IMR-90 (cell line): ENCODE measurements at regions not wholly inside any gene's neighbourhood (a gene's known extent, or its start where the extent isn't known, plus 50 kb on each side); places are given as distances from the start of the nearest gene placed in this dataset.

Experiments
- CTCF ChIP-seq: conservative IDR thresholded peaks from 2 replicates; pipeline ENCODE4 v1.5.1; 2012; ENCODE audit warnings: mild to moderate bottlenecking, low read depth, low read length, improper control_type of control experiment
- MAFK ChIP-seq: IDR thresholded peaks from 2 replicates; pipeline ENCODE4 v1.6.1; 2012; ENCODE audit warnings: low read depth, low read length, improper control_type of control experiment
- MAZ ChIP-seq: IDR thresholded peaks from 2 replicates; pipeline ENCODE4 v1.6.1; 2012; ENCODE audit warnings: low read depth, mild to moderate bottlenecking, low read length, improper control_type of control experiment, moderate library complexity, borderline replicate concordance
- POLR2A ChIP-seq: IDR thresholded peaks from 2 replicates; pipeline ENCODE4 v1.6.1; 2012; ENCODE audit warnings: mild to moderate bottlenecking, low read depth, low read length
- RAD21 ChIP-seq: IDR thresholded peaks from 2 replicates; pipeline ENCODE4 v1.6.1; 2012; ENCODE audit warnings: low read length, improper control_type of control experiment
- RCOR1 ChIP-seq: IDR thresholded peaks from 2 replicates; pipeline ENCODE4 v1.6.1; 2012; ENCODE audit warnings: mild to moderate bottlenecking, low read length, improper control_type of control experiment; ENCODE audit not compliant: insufficient replicate concordance
- RFX5 ChIP-seq: IDR thresholded peaks from 2 replicates; pipeline ENCODE4 v1.8.0; 2012; ENCODE audit warnings: low read depth, mild to moderate bottlenecking, low read length, moderate library complexity
- SMC3 ChIP-seq: fragments of 150-350 bp; IDR thresholded peaks from 2 replicates; pipeline ENCODE4 v1.6.1; 2016; ENCODE audit warnings: low read depth, mild to moderate bottlenecking, antibody characterized with exemption, low read length, moderate library complexity
- USF2 ChIP-seq: fragments of 150-350 bp; IDR thresholded peaks from 2 replicates; pipeline ENCODE4 v1.6.1; 2017; ENCODE audit warnings: mild to moderate bottlenecking, antibody characterized with exemption, low read length, low read depth

DNA sequence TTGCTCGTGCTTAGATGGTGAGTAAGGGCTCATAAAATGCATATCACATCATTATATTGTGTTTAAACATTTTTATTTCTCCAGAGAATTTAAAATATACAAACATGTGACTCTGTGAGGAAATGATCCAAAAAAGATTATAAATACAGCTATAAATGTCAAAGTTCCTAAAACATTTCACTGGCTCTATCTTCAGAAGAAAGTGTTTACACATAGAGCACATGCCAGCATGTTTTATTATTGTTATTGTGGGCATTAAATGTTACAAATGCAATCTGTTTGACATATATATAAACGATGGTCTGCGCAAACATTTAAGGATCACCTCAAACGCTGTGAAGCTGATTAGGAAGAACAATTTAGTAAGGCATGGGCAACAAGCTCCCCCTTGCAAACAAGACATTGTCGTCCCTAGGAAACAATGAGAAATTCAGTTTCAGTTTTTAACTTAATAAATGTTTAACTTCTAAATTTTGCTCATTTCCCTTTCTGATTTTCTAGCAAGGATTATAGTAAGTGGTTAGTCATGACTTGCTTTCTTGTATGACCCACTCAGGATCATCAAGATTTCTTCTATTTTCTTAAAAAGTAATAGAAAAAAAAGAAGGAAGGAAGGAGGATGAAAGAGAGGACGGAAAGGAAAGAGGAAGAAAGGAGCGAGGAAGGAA is 207.5 kb downstream of the SATB1 start:
- no peak for TF ChIP-seq SMC3
- TF ChIP-seq USF2: no peak
- TF ChIP-seq POLR2A: no peak
- no peak for TF ChIP-seq CTCF
- TF ChIP-seq RCOR1: no peak
- TF ChIP-seq MAFK: no peak
- TF ChIP-seq RAD21: no peak
- no peak for TF ChIP-seq MAZ
- TF ChIP-seq RFX5: no peak
